ELR (cell line): ENCODE measurements at regions not wholly inside any gene's neighbourhood (a gene's known extent, or its start where the extent isn't known, plus 50 kb on each side); places are given as distances from the start of the nearest gene placed in this dataset.
"Not testable (repeated sequence)": the region's sequence is repeated elsewhere in the genome, so short reads cannot be mapped to it uniquely, and the experiment has no call there.

ENCODE experiments used
- DNase-seq: peaks from one replicate; pipeline ENCODE4 v3.0.0-alpha.2; 2015; ENCODE audit warnings: low read depth

GRCh38 chr3:48101301-48101650, 85.1 kb upstream of the MAP4 start:
- DNase-seq, result not testable (repeated sequence)

GRCh38 chr3:48092270-48092669, 76.1 kb upstream of the MAP4 start:
- no peak for DNase-seq

- no peak for DNase-seq
These were observed 74.1 kb upstream of the MAP4 start for GRCh38 chr3:48090166-48090939.

- DNase-seq, result peak; percentile 95
These were observed 72.7 kb upstream of the MAP4 start for GRCh38 chr3:48088749-48089466.

- DNase-seq, result peak; percentile 47
These were observed 72.0 kb upstream of the MAP4 start for GRCh38 chr3:48088056-48088748.

- peak; percentile 82 for DNase-seq
These were observed 70.5 kb upstream of the MAP4 start for GRCh38 chr3:48086705-48087104.

- DNase-seq, result no peak
These were observed 68.7 kb upstream of the MAP4 start for GRCh38 chr3:48084929-48085328.

- DNase-seq, result no peak
These were observed 68.0 kb upstream of the MAP4 start for GRCh38 chr3:48084170-48084569.

- no peak for DNase-seq
These were observed 66.5 kb upstream of the MAP4 start for GRCh38 chr3:48082580-48083184.

GRCh38 chr3:48077815-48078214, 61.6 kb upstream of the MAP4 start:
- peak; percentile 61 for DNase-seq

- DNase-seq, result no peak
These were observed 53.8 kb upstream of the MAP4 start for GRCh38 chr3:48070030-48070429.

- no peak for DNase-seq
These were observed 53.1 kb upstream of the MAP4 start for GRCh38 chr3:48069339-48069738.

- DNase-seq, result no peak
These were observed 52.7 kb upstream of the MAP4 start for GRCh38 chr3:48068886-48069285.

GRCh38 chr3:48068320-48068719, 52.1 kb upstream of the MAP4 start:
- not testable (repeated sequence) for DNase-seq

- DNase-seq, result no peak
These were observed 51.1 kb upstream of the MAP4 start for GRCh38 chr3:48067271-48067670.
